Body of pancreas (tissue), 4 donors: ENCODE measurements at regions not wholly inside any gene's neighbourhood (a gene's known extent, or its start where the extent isn't known, plus 50 kb on each side); places are given as distances from the start of the nearest gene placed in this dataset.

Source experiments
- ATAC-seq: fragments of 150-250 bp; one replicate; pipeline ENCODE4 v1.9.1; 2016
- DNase-seq, 4 donors: peaks; one replicate each; pipeline ENCODE4 v3.0.0-alpha.2; 2019
- H3K27ac ChIP-seq, 4 donors: fragments of 200-600 bp; sonication (generic); 1 replicate in 3 of 4; 2 replicates in 1 of 4; pipeline versions ENCODE4 v1.5.1 to v1.6.1; 2016 to 2019; ENCODE audit warnings: mild to moderate bottlenecking in 1 of 4, mixed read lengths in 1 of 4, moderate library complexity in 1 of 4
- H3K27me3 ChIP-seq, 2 donors: fragments of 200-600 bp; sonication (generic); one replicate each; pipeline ENCODE4 v1.6.0; 2016; ENCODE audit warnings: mild to moderate bottlenecking in 1 of 2
- H3K36me3 ChIP-seq, 2 donors: fragments of 200-600 bp; sonication (generic); replicated peaks in 1 of 2; 2 replicates each; pipeline ENCODE4 v1.5.1; 2016; ENCODE audit warnings: low read depth in 2 of 2; ENCODE audit not compliant: insufficient read depth in 1 of 2
- H3K4me1 ChIP-seq: fragments of 200-600 bp; sonication (generic); one replicate; pipeline ENCODE4 v1.6.0; 2016
- H3K4me3 ChIP-seq, 2 donors: fragments of 200-600 bp; sonication (generic); 1 replicate in 1 of 2; 2 replicates in 1 of 2; pipeline ENCODE4 v1.5.1; 2016 to 2019
- H3K9me3 ChIP-seq, 3 donors: fragments of 200-600 bp; sonication (generic); 1 replicate in 2 of 3; 2 replicates in 1 of 3; pipeline ENCODE4 v1.5.1; 2016
- CTCF ChIP-seq, 7 experiments: fragments of 450-650 bp in 4 of 7; fragments of 200-600 bp in 3 of 7; sonication (generic) in 3 of 7; IDR thresholded peaks; one replicate each; pipeline ENCODE4 v1.5.1; 2016 to 2019; ENCODE audit warnings: antibody characterized with exemption in 7 of 7
- POLR2A ChIP-seq, 3 donors: fragments of 450-650 bp; IDR thresholded peaks; one replicate each; pipeline ENCODE4 v1.6.1; 2016; ENCODE audit warnings: antibody characterized with exemption in 3 of 3, mild to moderate bottlenecking in 2 of 3
- WGBS, 2 donors: methylation state at CpG; one replicate each; pipeline ENCODE4 v1.1.5; 2017; 5-methylcytosine and 5-hydroxymethylcytosine counted together
- intact Hi-C: fragments of 100-400 bp; cut with DNase I; formaldehyde crosslinking; loops from one replicate; pipeline ENCODE4 v1.15.1; 2023

DNA sequence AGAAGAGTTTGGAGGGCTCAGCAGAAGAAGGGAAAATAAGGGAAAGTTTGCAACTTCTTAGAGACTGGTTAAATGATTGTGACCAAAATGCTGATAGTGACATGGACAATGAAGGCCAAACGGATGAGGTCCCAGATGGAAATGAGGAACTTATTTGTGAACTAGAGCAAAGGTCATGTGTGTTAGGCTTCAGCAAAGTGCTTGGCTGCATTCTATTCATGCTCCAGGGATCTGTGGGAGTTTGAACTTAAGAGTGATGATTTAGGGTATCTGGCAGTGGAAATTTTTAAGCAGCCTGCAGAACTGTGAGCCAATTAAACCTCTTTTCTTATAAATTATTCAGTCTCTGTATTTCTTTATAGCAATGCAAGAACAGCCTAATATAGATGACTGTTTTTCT, 88.9 kb upstream of the ARHGAP5 start:
- Histone ChIP-seq H3K4me1 (peaks cover 3% of the 10 kb centered on the region), H3K27me3 (no peaks in the 10 kb centered on the region), H3K27ac (no peak overlapping the region), H3K4me3 (no peak overlapping the region), H3K9me3 (no peaks in the 10 kb centered on the region), H3K36me3 (no peaks in the 10 kb centered on the region)
- WGBS, 2 donors, result 37 to 39% methylated on average over 1 of the region's 1 CpG
- DNase-seq (no peak), ATAC-seq (no peak)
- intact Hi-C loops, result no loop called here
- TF ChIP-seq CTCF (IDR thresholded peaks at IDR 0.05), result no peak
- no peak for TF ChIP-seq POLR2A (IDR thresholded peaks at IDR 0.05)

GRCh38 chr14:31990183-31990857, 86.8 kb upstream of the ARHGAP5 start:
- intact Hi-C loops, result no loop called here
- Histone ChIP-seq H3K36me3 (no peaks in the 10 kb centered on the region), H3K27ac (peak overlapping the region in 2 of 4 donors; percentile 21 to 55), H3K4me1 (peaks cover 3% of the 10 kb centered on the region), H3K4me3 (no peak overlapping the region), H3K27me3 (no peaks in the 10 kb centered on the region), H3K9me3 (no peaks in the 10 kb centered on the region)
- WGBS, 2 donors, result 46 to 52% methylated on average over 6 of the region's 6 CpGs
- ATAC-seq (no peak), DNase-seq (no peak)
- TF ChIP-seq CTCF (IDR thresholded peaks at IDR 0.05) (no peak), POLR2A (IDR thresholded peaks at IDR 0.05) (no peak)

- Histone ChIP-seq H3K27me3 (no peaks in the 10 kb centered on the region), H3K27ac (peak overlapping the region in 3 of 4 donors; percentile 12 to 55 (median 21)), H3K36me3 (no peaks in the 10 kb centered on the region), H3K4me3 (no peak overlapping the region), H3K9me3 (no peaks in the 10 kb centered on the region), H3K4me1 (peaks cover 3% of the 10 kb centered on the region)
- ATAC-seq (peak; percentile 54), DNase-seq (no peak)
- 12 to 23% methylated on average over 6 of the region's 6 CpGs for WGBS, 2 donors
- intact Hi-C loops, result no loop called here
- no peak for TF ChIP-seq POLR2A (IDR thresholded peaks at IDR 0.05)
- TF ChIP-seq CTCF (IDR thresholded peaks at IDR 0.05), result no peak
Observed at GRCh38 chr14:31990926-31991572, 86.1 kb upstream of the ARHGAP5 start.

DNA sequence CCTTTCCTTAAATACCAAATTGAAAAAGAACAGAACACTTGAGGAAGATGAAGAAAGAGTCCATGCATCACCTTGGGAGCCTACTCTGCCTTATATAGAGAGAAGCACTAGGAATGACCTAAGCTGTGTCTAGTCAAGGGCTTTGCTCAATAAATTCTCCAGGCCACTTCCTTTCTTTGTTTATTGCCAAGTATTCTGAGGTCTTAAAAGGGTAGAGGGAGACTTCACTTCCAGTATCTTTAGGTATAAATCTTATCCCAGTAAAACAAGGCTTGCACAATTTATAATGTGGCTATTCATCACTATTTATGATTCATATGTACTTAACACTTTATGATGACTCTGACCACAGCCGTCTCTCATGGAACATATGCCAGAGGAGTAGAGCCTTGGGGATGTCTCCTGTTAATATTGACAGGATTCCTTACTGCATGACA, 85.1 kb upstream of the ARHGAP5 start:
- H3K36me3 ChIP-seq, result no peaks in the 10 kb centered on the region
- 62 to 75% methylated on average over 1 of the region's 1 CpG for WGBS, 2 donors
- peaks cover 3% of the 10 kb centered on the region for H3K4me1 ChIP-seq
- peak overlapping the region in 1 of 4 donors; percentile 21 for H3K27ac ChIP-seq
- intact Hi-C loops, result no loop called here
- peak; percentile 28 for ATAC-seq
- no peak for DNase-seq
- TF ChIP-seq CTCF (IDR thresholded peaks at IDR 0.05) (no peak), POLR2A (IDR thresholded peaks at IDR 0.05) (no peak)
- H3K9me3 ChIP-seq, result no peaks in the 10 kb centered on the region
- H3K27me3 ChIP-seq, result no peaks in the 10 kb centered on the region
- no peak overlapping the region for H3K4me3 ChIP-seq
